ENCODE measurements at regions not wholly inside any gene's neighbourhood (a gene's known extent, or its start where the extent isn't known, plus 50 kb on each side); places are given as distances from the start of the nearest gene placed in this dataset.

DNA sequence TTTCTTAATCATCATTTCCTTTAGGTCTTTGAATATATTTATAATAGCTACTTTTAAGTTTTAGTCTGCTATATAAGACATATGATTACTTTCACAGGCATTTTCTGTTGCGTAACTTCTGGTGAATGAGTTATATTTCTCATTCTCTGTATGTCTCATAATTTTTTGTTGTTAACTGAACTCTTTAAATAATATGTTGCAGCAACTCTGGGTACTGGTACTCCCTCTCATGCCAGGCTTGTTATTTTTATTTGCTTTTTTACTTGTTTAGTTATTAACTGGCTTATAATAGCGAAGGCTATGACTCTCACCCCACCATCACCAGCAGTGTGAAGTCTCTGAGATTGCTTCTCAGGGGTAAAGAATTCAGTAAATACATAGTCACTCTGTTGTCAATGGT lies 524.2 kb upstream of the CHORDC1 start:
- no peak for DNase-seq (ENCODE audit: low spot score)
- Mint-ChIP-seq H3K9me3 (ENCODE audit: low read depth) (peaks cover 17% of the 10 kb centered on the region), H3K4me3 (ENCODE audit: unreplicated experiment) (no peak overlapping the region), H3K27ac (ENCODE audit: unreplicated experiment) (no peak overlapping the region), H3K36me3 (ENCODE audit: low read depth) (peaks cover 1% of the 10 kb centered on the region), H3K27me3 (ENCODE audit: low read depth) (no peaks in the 10 kb centered on the region), H3K4me1 (ENCODE audit: low read depth) (no peaks in the 10 kb centered on the region)
- TF ChIP-seq, protein P1, sequence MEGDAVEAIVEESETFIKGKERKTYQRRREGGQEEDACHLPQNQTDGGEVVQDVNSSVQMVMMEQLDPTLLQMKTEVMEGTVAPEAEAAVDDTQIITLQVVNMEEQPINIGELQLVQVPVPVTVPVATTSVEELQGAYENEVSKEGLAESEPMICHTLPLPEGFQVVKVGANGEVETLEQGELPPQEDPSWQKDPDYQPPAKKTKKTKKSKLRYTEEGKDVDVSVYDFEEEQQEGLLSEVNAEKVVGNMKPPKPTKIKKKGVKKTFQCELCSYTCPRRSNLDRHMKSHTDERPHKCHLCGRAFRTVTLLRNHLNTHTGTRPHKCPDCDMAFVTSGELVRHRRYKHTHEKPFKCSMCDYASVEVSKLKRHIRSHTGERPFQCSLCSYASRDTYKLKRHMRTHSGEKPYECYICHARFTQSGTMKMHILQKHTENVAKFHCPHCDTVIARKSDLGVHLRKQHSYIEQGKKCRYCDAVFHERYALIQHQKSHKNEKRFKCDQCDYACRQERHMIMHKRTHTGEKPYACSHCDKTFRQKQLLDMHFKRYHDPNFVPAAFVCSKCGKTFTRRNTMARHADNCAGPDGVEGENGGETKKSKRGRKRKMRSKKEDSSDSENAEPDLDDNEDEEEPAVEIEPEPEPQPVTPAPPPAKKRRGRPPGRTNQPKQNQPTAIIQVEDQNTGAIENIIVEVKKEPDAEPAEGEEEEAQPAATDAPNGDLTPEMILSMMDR (IDR thresholded peaks at IDR 0.05) = no peak

DNA sequence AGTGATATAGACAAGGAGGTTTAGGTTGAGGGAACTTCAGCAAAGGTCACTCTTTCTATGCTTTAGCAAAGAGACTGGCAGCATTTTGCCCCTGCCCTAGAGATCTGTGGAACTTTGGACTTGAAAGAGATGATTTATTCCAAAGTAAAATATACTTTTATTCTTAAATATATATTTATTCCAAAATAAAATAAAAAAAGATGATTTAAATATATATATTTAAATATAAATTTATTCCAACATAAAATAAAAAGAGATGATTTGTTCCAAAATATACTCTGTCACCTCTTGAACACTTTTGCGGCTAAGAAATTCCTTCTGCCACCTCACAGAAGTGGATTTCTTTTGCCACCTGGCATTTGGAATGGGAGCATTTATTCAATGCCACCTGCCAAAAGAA lies 521.3 kb upstream of the CHORDC1 start:
- no peak overlapping the region for H3K4me3 Mint-ChIP-seq (ENCODE audit: unreplicated experiment)
- no peaks in the 10 kb centered on the region for H3K4me1 Mint-ChIP-seq (ENCODE audit: low read depth)
- DNase-seq (ENCODE audit: low spot score) = no peak
- peaks cover 17% of the 10 kb centered on the region for H3K9me3 Mint-ChIP-seq (ENCODE audit: low read depth)
- peaks cover 1% of the 10 kb centered on the region for H3K36me3 Mint-ChIP-seq (ENCODE audit: low read depth)
- H3K27ac Mint-ChIP-seq (ENCODE audit: unreplicated experiment) = no peak overlapping the region
- TF ChIP-seq, protein P1 (IDR thresholded peaks at IDR 0.05) = no peak
- H3K27me3 Mint-ChIP-seq (ENCODE audit: low read depth) = no peaks in the 10 kb centered on the region

DNA sequence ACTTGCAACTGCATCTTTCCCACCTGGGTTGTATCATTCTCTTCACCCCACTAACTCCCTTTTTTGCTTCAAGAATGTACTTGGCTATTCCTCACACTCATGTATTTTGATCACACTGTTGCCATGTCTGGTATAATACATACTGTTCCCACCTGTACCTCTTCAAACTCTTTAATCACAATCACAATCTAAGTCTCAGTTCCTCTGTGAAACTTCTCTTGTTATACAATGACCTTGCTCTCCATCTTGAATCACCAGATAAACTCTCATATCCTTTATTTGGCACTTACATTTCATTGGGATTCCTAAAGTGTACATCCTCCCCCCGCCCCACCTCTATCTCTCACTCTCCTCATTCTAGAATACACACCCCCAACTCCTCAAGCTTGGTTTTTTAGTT lies 516.0 kb upstream of the CHORDC1 start:
- no peak overlapping the region for H3K27ac Mint-ChIP-seq (ENCODE audit: unreplicated experiment)

DNA sequence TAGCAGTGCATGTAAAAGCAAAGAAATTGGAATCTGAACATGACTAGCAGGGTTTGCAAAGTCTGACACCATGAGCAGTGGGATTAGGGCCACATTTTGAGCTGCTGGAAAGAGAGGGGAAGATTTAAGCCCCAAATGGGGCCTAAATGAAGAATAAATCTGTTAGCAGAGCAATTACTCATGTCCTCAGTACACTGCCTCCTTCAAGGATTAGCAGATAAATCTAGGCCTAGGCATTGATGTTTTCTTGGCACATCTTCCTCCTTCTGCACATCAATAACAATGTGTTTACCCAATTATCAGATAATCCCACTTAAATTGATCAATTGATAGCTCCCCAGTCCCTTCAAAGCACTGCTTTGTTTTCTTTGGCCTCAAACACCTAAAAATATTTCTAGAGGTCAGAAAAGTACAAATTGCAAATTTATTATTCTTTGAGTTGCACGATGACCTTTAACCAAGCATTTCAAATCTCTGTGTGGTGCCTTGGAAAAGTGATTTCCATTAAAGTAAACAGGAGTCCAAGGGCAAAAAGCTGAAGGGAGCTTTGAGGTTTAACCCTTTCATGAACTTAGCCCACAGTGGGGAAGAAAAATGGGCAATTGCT lies 514.7 kb upstream of the CHORDC1 start:
- TF ChIP-seq, protein P1 (IDR thresholded peaks at IDR 0.05) = no peak
- H3K4me1 Mint-ChIP-seq (ENCODE audit: low read depth) = no peaks in the 10 kb centered on the region
- no peaks in the 10 kb centered on the region for H3K9me3 Mint-ChIP-seq (ENCODE audit: low read depth)
- H3K4me3 Mint-ChIP-seq (ENCODE audit: unreplicated experiment) = no peak overlapping the region
- no peaks in the 10 kb centered on the region for H3K27me3 Mint-ChIP-seq (ENCODE audit: low read depth)
- no peak for DNase-seq (ENCODE audit: low spot score)
- no peaks in the 10 kb centered on the region for H3K36me3 Mint-ChIP-seq (ENCODE audit: low read depth)
- no peak overlapping the region for H3K27ac Mint-ChIP-seq (ENCODE audit: unreplicated experiment)

More for the DNA sequence above, 516.0 kb upstream of the CHORDC1 start:
- Mint-ChIP-seq H3K9me3 (ENCODE audit: low read depth) (peaks cover under 1% of the 10 kb centered on the region), H3K4me1 (ENCODE audit: low read depth) (no peaks in the 10 kb centered on the region), H3K4me3 (ENCODE audit: unreplicated experiment) (no peak overlapping the region), H3K27me3 (ENCODE audit: low read depth) (no peaks in the 10 kb centered on the region), H3K36me3 (ENCODE audit: low read depth) (no peaks in the 10 kb centered on the region)
- TF ChIP-seq, protein P1 (IDR thresholded peaks at IDR 0.05) = no peak
- no peak for DNase-seq (ENCODE audit: low spot score)

DNA sequence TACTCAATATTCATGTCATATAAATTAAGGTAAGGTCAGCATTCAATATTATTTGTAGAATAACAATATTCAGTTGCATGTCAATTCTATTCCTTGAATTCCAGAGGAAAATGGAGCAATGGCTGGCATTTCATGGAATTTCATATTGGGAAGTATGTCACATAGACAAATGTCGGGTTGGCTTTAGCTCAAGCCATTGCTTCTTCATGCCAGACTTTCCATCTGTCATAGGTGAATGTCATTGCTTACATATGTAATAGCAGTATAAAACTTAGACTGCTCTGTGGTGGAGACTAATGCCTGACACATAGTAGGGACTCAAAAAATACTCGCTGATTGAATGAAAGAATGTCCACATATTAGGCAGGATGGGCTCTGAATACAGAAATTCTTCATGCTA lies 509.6 kb upstream of the CHORDC1 start:
- Mint-ChIP-seq H3K27ac (ENCODE audit: unreplicated experiment) (no peak overlapping the region), H3K36me3 (ENCODE audit: low read depth) (no peaks in the 10 kb centered on the region), H3K9me3 (ENCODE audit: low read depth) (peaks cover 13% of the 10 kb centered on the region), H3K4me1 (ENCODE audit: low read depth) (no peaks in the 10 kb centered on the region), H3K4me3 (ENCODE audit: unreplicated experiment) (no peak overlapping the region), H3K27me3 (ENCODE audit: low read depth) (no peaks in the 10 kb centered on the region)
- no peak for DNase-seq (ENCODE audit: low spot score)
- TF ChIP-seq, protein P1 (IDR thresholded peaks at IDR 0.05) = no peak

Measured in chondrocyte (in vitro differentiated cells).